ENCODE measurements at regions not wholly inside any gene's neighbourhood (a gene's known extent, or its start where the extent isn't known, plus 50 kb on each side); places are given as distances from the start of the nearest gene placed in this dataset.

DNA sequence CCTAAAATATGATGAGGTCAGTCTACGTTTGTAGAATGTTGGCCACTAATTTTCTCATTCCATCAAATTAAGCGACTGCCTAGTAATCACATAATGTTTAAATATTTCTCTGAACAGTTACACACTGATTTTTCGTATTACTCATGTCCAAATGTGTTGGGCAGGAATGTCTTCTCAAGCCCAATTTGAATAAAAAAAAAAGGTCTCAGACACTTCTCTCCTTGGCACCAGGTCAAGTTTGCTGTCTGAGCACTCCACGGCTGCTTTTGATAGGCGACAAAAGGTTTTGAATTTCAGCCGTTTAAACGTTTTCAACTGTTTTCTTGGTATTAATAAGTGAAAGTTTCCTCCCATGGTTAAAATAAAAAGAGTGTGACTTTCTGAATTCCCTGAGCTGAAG, 542.1 kb downstream of the IRX1 start:
- DNase-seq = no peak

GRCh38 chr5:4142842-4143241, 547.2 kb downstream of the IRX1 start:
- DNase-seq = no peak

DNA sequence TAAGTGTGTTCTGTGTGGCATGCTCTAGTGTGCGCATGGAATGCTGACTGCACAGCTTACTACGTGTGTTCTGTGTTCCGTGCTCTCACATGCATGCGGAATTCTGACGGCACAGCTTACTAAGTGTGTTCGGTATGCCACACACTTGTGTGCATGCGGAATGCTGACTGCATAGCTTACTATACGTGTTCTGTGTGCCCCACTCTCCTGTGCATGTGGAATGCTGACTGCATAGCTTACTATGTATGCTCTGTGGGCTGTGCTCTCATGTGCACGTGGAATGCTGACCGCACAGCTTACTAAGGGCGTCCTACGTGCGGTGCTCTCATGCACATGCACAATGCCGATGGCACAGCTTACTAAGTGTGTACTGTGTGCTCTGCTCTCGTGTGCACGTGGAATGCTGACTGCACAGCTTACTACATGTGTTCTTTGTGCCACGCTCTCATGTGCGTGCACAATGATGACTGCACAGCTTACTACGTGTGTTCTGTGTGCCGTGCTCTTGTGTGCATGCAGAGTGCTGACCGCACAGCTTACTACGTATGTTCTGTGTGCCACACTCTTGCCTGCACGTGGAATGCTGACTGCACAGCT, 548.9 kb downstream of the IRX1 start:
- no peak for DNase-seq

- DNase-seq = no peak
Measured at GRCh38 chr5:4145511-4145910, 549.9 kb downstream of the IRX1 start.

GRCh38 chr5:4148009-4148408, 552.4 kb downstream of the IRX1 start:
- DNase-seq = no peak

DNA sequence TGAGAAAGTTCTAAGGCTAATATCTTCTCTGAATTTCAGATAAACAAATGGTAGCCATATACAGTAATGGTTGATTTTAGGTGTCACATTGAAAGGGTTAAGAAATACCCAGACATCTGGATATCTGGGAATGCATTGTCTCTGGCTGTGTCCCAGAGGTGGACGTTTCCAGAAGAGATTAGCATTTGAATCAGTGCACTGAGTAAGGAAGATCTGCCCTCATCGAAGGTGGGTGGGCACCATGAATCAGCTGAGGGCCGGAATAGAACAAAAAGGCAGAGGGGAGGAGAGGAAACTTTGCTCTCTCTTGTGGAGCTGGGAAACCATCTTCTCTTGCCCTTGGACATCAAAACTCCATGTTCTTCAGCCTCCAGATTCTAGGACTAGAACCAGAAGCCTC, 554.4 kb downstream of the IRX1 start:
- no peak for DNase-seq

DNA sequence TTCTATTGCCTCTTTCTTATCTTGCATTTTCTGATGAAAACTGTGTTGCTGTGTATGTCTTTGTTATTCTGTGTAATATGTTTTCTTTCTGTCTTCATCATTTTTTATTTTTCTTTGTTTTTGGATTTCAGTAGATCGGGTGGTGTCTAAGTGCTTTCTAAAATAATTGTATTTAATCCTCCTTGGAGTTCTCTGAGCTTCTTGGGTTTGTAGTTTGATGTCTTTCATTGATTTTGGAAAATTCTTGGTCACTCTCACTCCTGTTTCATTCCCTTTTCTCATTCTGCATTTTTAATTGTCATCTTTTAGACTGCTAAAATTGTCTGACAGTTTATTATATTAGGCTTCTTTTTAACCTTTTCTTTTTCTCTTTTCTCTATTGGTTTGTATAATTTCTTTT, 560.5 kb downstream of the IRX1 start:
- no peak for DNase-seq

- no peak for DNase-seq
Measured at GRCh38 chr5:4156889-4157288, 561.3 kb downstream of the IRX1 start.

GRCh38 chr5:4158750-4159447, 563.3 kb downstream of the IRX1 start:
- DNase-seq = no peak

DNA sequence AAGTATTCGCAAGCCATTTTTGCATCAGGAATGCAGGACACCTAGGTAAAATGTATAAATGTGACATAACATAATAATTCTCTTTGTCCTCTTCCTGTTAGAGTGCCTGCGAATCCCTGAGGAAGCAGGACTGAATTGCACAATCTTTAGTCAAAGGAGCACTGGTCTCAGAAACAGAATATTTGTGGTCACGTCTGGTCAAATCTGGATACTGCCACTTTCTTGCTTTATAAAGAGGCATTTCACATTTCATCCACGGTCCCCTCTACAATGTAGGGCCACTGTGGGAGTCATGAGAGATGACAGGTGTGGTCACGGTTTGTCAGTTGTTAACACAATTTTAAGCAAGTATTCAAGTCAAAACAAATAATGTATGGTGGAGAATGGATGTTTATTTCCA, 564.0 kb downstream of the IRX1 start:
- no peak for DNase-seq

GRCh38 chr5:4164167-4164566, 568.5 kb downstream of the IRX1 start:
- DNase-seq = no peak

- no peak for DNase-seq
Measured at GRCh38 chr5:4180703-4181102, 585.1 kb downstream of the IRX1 start.

- DNase-seq = no peak
Measured at GRCh38 chr5:4182144-4182543, 586.5 kb downstream of the IRX1 start.

GRCh38 chr5:4185127-4185526, 589.5 kb downstream of the IRX1 start:
- no peak for DNase-seq

- no peak for DNase-seq
Measured at GRCh38 chr5:4188704-4189103, 593.1 kb downstream of the IRX1 start.

GRCh38 chr5:4189317-4189716, 593.7 kb downstream of the IRX1 start:
- DNase-seq = no peak

DNA sequence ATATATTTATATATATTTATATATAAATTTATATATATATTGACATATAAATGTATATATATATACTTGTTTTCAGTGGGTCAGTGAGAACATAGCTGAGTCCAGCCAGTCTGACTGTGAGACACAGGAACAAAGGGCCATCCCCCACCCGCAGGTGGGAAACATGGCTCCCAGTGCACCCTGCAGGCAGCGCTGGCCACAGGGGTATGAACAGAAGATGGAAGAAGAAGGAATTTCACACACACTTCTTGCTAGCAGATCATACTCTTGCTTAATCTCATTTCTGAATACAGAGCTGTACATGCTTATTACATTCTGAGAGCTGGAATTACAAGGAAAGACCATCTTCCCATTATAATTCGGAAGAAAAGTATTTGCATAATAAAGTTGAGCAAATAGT, 595.4 kb downstream of the IRX1 start:
- peak; percentile 22 to 32 for DNase-seq

DNA sequence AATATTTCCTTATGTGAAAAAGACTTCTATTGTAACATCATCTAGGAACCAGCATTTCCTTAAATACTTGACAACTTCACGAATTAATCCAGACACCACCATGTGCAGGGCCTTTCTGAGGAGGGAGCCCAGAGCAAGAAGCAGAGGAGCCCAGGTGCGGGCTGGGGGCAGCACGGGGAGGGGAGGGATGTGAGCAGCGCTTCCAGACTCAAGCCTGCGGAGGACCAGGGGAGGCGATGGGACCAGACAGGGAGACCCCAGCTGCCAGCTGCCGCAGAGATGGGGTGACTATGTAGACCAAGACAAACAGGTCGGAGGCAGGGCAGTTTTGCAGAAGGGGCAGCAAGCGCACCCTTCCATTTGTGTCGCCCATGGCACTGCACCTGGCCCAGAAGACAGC, 596.1 kb downstream of the IRX1 start:
- DNase-seq = no peak

DNA sequence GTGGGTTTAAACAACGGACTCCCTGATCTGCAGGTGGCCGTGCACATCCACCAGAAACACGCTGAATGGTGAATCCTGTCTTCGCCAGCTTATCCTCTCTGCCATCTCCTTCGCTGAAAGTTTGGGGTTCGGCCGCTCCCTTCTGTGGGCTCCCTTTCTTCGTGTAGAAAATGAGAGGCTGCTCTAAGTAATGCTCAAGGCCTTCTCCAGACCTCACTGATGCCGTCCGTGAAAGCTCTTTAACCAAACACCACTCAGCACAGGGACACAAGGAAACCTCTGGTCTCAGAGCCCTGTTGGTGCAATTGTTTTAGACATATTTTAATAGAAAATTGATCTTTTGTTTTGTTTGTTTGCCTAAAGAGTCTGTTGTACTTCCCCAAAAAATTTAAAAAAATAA, 596.5 kb downstream of the IRX1 start:
- no peak for DNase-seq

GRCh38 chr5:4196744-4197143, 601.1 kb downstream of the IRX1 start:
- DNase-seq = no peak

GRCh38 chr5:4197151-4197550, 601.5 kb downstream of the IRX1 start:
- DNase-seq = no peak

GRCh38 chr5:4198461-4198860, 602.8 kb downstream of the IRX1 start:
- no peak for DNase-seq

- no peak for DNase-seq
Measured at GRCh38 chr5:4199049-4199841, 603.6 kb downstream of the IRX1 start.

DNA sequence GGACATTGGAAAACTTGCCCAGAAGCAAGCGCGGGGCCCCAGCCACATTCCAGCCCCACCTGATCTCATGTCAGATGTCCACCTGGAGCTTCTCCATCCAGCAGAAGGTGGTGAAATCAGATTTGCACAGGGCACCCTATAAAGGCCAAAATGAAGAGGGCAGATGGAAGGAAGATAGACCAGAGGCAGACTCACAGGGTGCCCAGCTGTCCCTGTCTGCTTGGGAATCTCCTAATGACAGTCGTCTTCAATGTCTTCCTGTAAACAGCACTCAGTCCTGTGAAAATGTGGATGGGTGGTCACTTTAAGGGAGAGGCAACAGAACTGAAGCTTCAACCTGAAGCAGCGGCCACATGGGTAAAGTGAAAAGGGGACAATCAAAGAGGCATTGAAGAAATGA, 607.5 kb downstream of the IRX1 start:
- no peak for DNase-seq

All from NCI-H1930 (cell line).